Skeletal muscle cell (primary cell): ENCODE measurements at regions not wholly inside any gene's neighbourhood (a gene's known extent, or its start where the extent isn't known, plus 50 kb on each side); places are given as distances from the start of the nearest gene placed in this dataset.

Source experiments
- DNase-seq: peaks from one replicate; pipeline ENCODE4 v3.0.0-alpha.2; 2010; ENCODE audit warnings: low read depth
- H3K4me3 ChIP-seq: 2 replicates; pipeline ENCODE4 v1.5.1; 2011; ENCODE audit warnings: low read depth, mild to moderate bottlenecking, control low read depth, low read length, moderate library complexity

DNA sequence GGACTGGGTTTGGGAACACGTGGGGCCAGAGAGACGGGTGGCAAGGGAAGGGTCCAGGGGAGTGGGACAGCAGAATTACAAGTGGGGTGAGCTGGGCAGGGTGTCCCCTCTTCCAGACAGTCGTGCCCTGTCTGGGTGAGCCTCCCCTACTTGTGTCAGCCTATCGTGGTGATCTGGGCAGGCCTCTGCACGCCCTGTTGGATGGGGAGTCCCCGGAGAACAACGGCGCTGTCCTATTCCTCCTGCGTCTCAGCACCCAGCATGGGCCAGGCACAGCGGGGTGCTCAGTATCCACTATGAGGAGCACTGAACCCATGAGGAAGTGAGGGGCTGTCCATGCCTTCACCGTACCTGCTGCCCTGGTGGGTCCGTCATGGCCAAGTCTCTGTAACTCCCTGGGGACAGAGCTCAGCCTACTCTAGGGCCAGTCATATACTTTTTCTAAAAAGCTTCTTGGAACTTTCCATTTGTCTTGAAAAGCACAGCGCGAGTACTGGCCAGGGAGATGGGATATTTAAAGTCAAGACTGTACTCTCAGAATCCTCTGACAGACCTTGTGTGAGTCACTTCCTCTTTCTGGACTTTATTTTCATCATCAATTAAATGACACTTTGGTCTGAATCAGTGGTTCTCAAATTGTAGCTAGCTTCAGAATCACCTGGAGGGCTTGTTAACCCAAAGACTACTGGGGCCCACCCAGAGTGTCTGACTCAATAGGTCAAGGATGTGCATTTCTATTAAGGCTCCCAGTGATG lies 81.7 kb upstream of the NECTIN1 start:
- no peak overlapping the region for H3K4me3 ChIP-seq
- DNase-seq = no peak

GRCh38 chr11:119809346-119809745 lies 80.3 kb upstream of the NECTIN1 start:
- no peak overlapping the region for H3K4me3 ChIP-seq
- no peak for DNase-seq

DNA sequence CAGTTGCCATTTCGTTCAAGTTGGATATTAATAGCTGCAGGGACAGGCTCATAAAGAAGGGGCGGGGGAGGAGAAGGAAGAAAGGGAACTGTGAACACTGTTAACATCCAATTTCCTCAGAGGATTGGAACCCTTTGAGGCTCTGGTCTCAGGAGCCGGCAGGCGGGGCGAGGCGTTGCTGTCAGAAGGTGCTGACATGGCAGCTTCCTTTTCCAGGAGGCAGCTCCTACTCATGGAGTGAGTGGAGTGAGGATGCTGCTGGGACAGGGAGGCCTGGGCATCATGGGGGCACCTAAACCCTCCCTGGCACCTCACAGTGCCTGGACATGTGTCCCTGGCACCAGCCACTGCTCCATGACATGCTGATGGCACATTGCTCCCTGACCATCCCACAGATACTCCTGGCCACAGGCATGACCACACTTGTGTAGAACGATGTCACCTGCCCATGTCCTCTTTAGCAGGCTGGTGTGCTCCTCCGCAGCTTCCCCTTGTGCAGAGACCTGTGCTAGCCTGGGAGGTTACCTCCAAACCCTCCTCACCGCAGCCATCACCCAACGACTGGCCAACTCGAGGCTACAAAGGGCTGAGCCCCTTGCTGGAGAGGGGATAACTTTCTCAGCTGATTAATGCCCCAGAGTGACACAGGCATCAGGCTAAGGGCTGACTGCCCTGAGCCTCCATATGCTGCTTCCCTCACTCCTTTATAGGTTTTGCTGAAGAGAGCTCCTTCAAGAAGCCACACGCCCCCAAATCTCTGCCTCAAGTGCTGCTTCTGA lies 79.6 kb upstream of the NECTIN1 start:
- H3K4me3 ChIP-seq = no peak overlapping the region
- DNase-seq = no peak

DNA sequence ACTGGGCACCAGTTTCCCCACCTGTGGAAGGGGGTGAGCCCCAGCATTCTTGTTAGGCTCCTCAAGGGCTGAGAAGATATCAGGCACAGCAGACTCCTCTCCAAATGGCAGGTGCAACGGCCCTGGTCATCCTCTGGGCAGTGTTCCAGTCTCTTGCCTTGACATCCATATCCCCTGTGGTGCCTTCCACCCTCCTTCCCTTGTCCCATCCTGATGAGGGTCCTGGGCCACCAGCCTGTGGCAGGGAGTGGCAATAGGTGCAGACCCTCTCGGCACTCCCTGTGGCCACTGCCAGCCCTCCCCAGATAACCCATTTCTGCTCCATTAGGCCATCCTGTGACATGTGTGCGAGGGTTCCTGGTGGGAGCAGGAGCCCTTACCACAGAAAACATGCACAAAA lies 78.8 kb upstream of the NECTIN1 start:
- DNase-seq = no peak
- H3K4me3 ChIP-seq = no peak overlapping the region

- DNase-seq = no peak
These were observed 78.4 kb upstream of the NECTIN1 start for GRCh38 chr11:119807402-119807801.

DNA sequence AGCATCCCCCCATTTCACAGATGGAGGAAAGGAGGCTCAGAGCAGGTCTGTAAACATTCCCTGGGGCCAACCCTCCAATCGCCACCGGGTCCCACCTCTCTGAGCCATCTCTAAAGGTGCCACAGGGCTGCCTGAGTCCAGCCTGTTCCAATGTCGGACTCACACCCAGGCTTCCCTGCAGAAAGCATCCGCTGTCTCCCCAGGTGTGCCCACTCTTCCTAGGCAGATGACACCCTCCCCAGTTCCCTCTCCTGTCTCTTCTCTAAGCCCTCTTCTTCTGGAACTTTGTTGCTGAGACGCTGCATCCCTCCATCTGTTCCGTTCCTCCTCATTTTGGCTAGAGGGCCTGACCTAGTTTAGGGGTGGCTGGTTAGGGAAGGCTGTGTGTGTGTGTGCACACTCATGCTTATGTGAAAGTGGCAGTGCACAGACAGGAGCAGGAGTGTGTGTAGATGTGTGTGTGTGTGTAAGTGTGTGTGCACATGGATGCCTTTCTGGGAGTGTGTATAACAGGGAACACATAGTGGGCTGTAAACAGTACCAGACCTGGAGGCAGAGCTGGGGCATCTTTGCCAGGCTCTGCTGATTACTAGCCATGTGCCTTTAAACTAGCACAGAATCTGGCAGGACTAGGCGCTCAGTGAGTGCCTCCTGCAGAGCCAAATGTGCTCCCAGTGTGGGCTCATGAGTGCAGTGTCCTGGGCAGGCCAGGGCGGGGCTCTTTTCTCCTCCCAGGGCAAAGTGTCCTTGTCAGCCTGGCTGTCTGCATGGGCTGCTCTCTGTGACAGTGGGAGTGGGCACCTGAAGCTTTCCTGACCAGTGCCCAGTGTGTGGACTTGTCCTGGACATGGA lies 77.3 kb upstream of the NECTIN1 start:
- no peak for DNase-seq
- no peak overlapping the region for H3K4me3 ChIP-seq

More at GRCh38 chr11:119807402-119807801, 78.4 kb upstream of the NECTIN1 start:
- no peak overlapping the region for H3K4me3 ChIP-seq

GRCh38 chr11:119805663-119806062 lies 76.7 kb upstream of the NECTIN1 start:
- DNase-seq = no peak
- no peak overlapping the region for H3K4me3 ChIP-seq

- DNase-seq = no peak
- no peak overlapping the region for H3K4me3 ChIP-seq
These were observed 75.7 kb upstream of the NECTIN1 start for GRCh38 chr11:119804698-119805097.

DNA sequence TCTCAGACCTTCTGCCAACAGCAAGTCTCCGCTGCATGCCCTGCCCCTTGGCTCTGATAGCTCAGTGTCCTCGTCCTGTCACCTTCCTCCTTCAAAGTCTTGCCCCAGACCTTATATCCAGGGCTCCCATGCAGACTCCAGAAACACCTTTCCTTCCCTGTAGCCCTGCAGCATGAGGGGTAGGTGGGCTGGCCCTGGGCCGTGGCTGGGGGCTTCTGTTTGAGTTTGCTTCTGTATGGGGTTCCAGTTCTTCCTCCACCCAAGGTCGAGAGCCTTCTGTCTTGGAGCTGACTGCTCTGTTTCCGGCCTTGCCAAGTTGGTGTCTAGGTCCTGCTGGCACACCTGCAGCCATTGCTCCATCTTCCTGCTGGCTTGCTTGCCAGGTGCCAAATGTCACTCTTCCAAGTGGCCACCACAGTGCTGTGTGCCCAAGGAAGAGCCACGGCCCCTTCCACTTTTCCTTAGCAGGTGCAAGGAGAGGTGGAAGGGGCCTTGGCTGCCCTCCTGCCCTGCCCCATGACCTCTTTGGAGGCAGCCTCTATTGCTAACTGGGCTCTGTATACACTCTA lies 74.8 kb upstream of the NECTIN1 start:
- DNase-seq = no peak
- no peak overlapping the region for H3K4me3 ChIP-seq

- H3K4me3 ChIP-seq = no peak overlapping the region
- no peak for DNase-seq
These were observed 74.1 kb upstream of the NECTIN1 start for GRCh38 chr11:119803139-119803538.

DNA sequence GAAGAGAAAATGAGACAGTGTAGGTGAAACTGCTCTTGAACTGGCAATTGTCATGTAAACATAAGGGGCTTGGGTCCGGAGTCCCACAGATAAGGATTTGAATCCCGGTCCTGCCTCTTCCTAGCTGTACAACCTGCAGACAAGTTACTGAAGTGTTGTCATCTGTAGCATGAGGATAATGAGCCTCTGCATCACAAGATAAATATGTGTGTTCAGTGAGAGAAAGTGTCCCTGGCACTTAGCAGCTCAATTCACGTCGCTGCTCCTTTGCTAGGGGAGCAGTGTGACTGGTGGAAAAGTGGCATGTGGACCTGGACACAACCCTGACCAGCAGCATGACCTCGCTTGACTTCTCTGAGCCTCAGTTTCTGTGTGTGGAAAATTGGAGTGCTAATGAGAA lies 73.7 kb upstream of the NECTIN1 start:
- no peak for DNase-seq
- H3K4me3 ChIP-seq = no peak overlapping the region

DNA sequence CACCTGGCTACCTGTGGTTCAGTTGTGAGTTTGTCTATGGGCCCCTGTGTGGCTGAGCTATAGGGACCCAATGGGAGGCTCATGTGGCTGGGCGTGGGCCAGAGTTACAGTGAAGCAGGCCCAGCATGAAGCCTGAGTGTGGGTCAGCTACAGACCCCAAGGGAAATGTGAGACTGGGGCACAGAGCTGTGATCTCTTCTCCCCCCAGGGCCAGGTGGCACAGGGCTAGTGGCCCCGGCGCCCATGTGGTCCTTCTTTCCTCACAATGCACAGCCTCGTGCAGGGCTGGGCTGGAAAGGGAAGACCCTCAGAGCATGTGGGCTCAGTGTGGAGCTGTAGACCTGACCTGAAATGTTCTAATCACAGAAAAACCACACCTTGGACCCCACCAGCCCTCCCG lies 71.6 kb upstream of the NECTIN1 start:
- no peak for DNase-seq
- no peak overlapping the region for H3K4me3 ChIP-seq

- DNase-seq = no peak
- H3K4me3 ChIP-seq = no peak overlapping the region
These were observed 71.2 kb upstream of the NECTIN1 start for GRCh38 chr11:119800171-119800570.

GRCh38 chr11:119798656-119799055 lies 69.7 kb upstream of the NECTIN1 start:
- no peak for DNase-seq
- no peak overlapping the region for H3K4me3 ChIP-seq

DNA sequence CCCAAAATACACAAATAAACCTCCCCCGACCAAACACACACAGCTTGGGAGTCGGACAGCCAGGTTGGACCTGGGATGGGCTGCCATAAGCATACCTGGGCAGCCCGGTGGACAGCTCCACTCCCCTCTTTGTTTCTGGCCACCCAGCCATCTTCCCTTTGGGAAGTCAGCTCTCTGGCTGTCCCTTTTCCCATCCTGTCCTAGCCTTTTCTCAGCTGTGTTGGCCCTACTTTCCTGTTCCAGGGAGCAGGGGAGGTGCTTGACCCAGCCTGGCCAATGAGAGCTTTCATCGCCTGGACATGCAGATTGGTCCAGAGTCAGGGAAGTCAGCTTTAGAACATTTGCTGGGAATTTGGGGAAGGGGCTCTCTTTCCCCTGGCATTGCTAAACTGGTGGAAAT lies 68.7 kb upstream of the NECTIN1 start:
- no peak for DNase-seq

GRCh38 chr11:119797123-119797611 lies 68.2 kb upstream of the NECTIN1 start:
- H3K4me3 ChIP-seq = no peak overlapping the region
- no peak for DNase-seq

More for the DNA sequence above, 68.7 kb upstream of the NECTIN1 start:
- no peak overlapping the region for H3K4me3 ChIP-seq

DNA sequence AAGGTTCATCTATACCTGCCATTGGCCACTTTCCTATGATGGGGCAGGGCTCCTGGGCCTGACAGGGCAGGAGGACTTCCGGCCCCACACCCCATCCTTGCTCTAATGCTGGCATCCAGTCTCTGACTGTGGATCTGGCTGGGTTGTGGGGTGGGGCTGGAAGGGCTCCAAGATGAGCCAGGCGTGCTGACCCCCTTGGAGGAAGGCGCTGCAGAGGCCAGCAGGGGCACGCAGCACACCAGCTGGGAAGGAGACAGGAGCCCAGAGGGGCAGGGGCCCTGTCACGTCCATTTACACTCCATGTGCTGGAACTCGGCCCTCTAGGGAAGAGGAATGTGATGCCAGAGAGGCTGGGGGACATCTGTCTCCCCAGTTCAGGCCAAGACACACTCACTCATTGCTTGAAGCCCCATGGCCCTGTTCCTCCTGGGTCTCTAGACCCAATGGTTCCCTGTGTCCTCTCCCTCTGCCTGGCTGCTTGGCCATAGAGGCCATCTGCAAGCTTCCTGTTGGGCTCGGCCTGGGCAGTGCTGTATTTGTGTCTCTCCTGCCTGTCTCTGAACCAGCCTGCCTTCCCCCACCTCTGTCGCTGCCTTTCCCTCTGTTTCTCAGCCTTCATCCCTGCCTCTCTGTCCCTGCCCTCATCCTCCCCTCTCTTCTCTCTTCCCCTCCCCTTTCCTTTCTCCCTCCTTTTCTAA lies 67.5 kb upstream of the NECTIN1 start:
- no peak overlapping the region for H3K4me3 ChIP-seq
- DNase-seq = no peak

GRCh38 chr11:119795690-119796089 lies 66.7 kb upstream of the NECTIN1 start:
- no peak for DNase-seq
- no peak overlapping the region for H3K4me3 ChIP-seq

DNA sequence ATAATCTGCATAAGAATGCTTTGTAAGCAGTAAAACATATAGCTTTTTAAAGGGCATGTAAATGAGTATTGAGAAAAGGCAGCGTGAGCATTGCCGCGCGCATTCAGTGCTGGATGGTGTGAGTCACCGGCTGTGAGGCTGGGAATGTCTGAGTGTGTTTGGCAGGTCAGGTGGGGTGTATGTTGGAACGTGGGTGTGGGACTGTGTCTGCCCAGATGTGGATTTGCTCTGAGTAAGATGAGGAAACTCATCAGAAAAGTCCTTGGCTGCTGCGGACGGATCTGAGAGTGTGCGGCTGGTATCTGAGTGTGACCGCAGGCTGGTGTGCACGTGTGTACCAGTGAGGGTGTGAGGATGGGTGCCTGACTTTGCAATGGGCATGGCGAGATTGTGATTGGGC lies 66.2 kb upstream of the NECTIN1 start:
- no peak overlapping the region for H3K4me3 ChIP-seq

More for the DNA sequence above, 66.2 kb upstream of the NECTIN1 start:
- DNase-seq = peak; percentile 58
